HepG2 (cell line): ENCODE measurements at regions not wholly inside any gene's neighbourhood (a gene's known extent, or its start where the extent isn't known, plus 50 kb on each side); places are given as distances from the start of the nearest gene placed in this dataset.

Experiments used
- ARNT ChIP-seq: fragments of 450-650 bp; IDR thresholded peaks from 2 replicates; pipeline ENCODE4 v1.6.1; 2017
- ATF1 ChIP-seq: IDR thresholded peaks from 2 replicates; pipeline ENCODE4 v1.6.1; 2016; ENCODE audit warnings: mild to moderate bottlenecking, control low read depth
- ATF7 ChIP-seq, 2 experiments: fragments of 450-650 bp in 1 of 2; sonication (generic) in 1 of 2; formaldehyde crosslinking in 1 of 2; IDR thresholded peaks; 2 replicates each; pipeline versions ENCODE4 v1.4.0 to v1.6.1; 2016 to 2020; ENCODE audit warnings: antibody characterized with exemption in 1 of 2, mild to moderate bottlenecking in 1 of 2, missing genetic modification reagents in 1 of 2
- CAMTA2 ChIP-seq: sonication (generic); formaldehyde crosslinking; IDR thresholded peaks from 2 replicates; pipeline ENCODE4 v1.4.0; 2020; ENCODE audit warnings: mild to moderate bottlenecking, missing genetic modification reagents, borderline replicate concordance
- ETS1 ChIP-seq: sonication (generic); formaldehyde crosslinking; IDR thresholded peaks from 2 replicates; pipeline ENCODE4 v1.4.0; 2020; ENCODE audit warnings: missing genetic modification reagents
- EZH2 ChIP-seq: conservative IDR thresholded peaks from 2 replicates; pipeline ENCODE4 v1.6.1; 2012; ENCODE audit warnings: mild to moderate bottlenecking, low read depth, low read length, moderate library complexity
- HCFC1 ChIP-seq: fragments of 150-350 bp; IDR thresholded peaks from 2 replicates; pipeline ENCODE4 v1.6.1; 2014; ENCODE audit warnings: low read depth, low read length
- HNRNPL ChIP-seq: fragments of 200-400 bp; formaldehyde crosslinking; IDR thresholded peaks from 2 replicates; pipeline ENCODE4 v1.6.1; 2017; ENCODE audit warnings: mild to moderate bottlenecking, low read depth, low read length
- NFRKB ChIP-seq: fragments of 450-650 bp; IDR thresholded peaks from 2 replicates; pipeline ENCODE4 v1.6.1; 2017
- ZNF317 ChIP-seq: sonication (generic); formaldehyde crosslinking; IDR thresholded peaks from 2 replicates; pipeline ENCODE4 v1.5.0; 2020; ENCODE audit warnings: mild to moderate bottlenecking, missing genetic modification reagents
- ZNF83 ChIP-seq: sonication (generic); formaldehyde crosslinking; IDR thresholded peaks from 2 replicates; pipeline ENCODE4 v1.4.0; 2020; ENCODE audit warnings: missing genetic modification reagents, mild to moderate bottlenecking, borderline replicate concordance

DNA sequence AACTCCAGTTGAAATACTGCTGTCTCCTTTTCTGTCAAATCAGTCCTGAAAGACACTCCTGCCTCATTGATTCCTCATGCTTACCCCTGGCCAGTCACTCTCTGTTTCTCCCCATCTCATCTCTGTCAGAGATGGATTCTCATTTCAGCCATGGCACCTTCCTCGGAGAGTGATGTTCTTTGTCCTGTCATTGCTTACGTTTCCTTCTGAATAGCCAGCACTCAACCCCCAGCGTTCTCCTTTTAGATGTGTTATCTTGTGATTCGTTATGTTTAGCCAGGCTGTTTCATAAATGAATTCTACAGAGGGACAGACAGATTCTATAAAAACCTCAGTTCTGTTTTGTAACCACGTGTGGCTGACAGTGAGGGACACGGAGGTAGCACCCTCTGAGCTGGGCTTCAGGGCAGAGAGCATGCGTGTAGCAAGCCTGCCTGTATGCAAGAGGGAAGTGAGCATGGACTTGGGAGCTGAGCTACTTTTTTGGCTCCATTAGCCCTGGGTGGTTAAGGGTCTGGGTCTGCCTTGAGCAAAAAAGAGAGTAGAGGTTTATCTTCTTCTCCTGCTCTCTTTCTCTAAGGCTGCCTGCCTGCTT is 354.6 kb downstream of the DDX10 start:
- TF ChIP-seq CAMTA2 (CRISPR knock-in tag) (no peak), HCFC1 (no peak), ATF1 (CRISPR knock-in tag) (no peak), ETS1 (no peak), EZH2 (no peak), NFRKB (no peak), ATF7 (IDR thresholded peaks at IDR 0.05) (no peak), ATF7 (CRISPR knock-in tag; IDR thresholded peaks at IDR 0.05) (no peak), HNRNPL (no peak), ARNT (no peak), ZNF317 (CRISPR knock-in tag) (no peak), ZNF83 (CRISPR knock-in tag) (no peak)
